Tibial nerve (tissue), 4 donors: ENCODE measurements at regions not wholly inside any gene's neighbourhood (a gene's known extent, or its start where the extent isn't known, plus 50 kb on each side); places are given as distances from the start of the nearest gene placed in this dataset.

Experiments
- DNase-seq, 2 donors: peaks; one replicate each; pipeline ENCODE4 v3.0.0-alpha.2; 2019; ENCODE audit warnings: low spot score in 2 of 2
- H3K27ac ChIP-seq, 4 donors: fragments of 200-600 bp; sonication (generic) in 3 of 4; one replicate each; pipeline ENCODE4 v1.5.1; 2017 to 2019; ENCODE audit warnings: mild to moderate bottlenecking in 1 of 4
- H3K27me3 ChIP-seq, 2 donors: fragments of 200-600 bp; sonication (generic) in 1 of 2; one replicate each; pipeline versions ENCODE4 v1.5.1 to v1.6.0; 2017 to 2019
- H3K36me3 ChIP-seq, 3 donors: fragments of 200-600 bp; sonication (generic); one replicate each; pipeline ENCODE4 v1.5.1; 2018 to 2019
- H3K4me1 ChIP-seq, 4 donors: fragments of 200-600 bp; sonication (generic) in 3 of 4; one replicate each; pipeline ENCODE4 v1.5.1; 2017 to 2019
- H3K4me3 ChIP-seq, 4 donors: fragments of 200-600 bp; sonication (generic) in 3 of 4; one replicate each; pipeline ENCODE4 v1.5.1; 2017 to 2019; ENCODE audit warnings: mild to moderate bottlenecking in 1 of 4, moderate library complexity in 1 of 4
- H3K9me3 ChIP-seq, 4 donors: fragments of 200-600 bp; sonication (generic) in 3 of 4; one replicate each; pipeline ENCODE4 v1.5.1; 2017 to 2019
- CTCF ChIP-seq, 5 experiments: fragments of 200-600 bp in 3 of 5; fragments of 450-650 bp in 2 of 5; sonication (generic) in 3 of 5; IDR thresholded peaks; one replicate each; pipeline ENCODE4 v1.5.1; 2016 to 2019; ENCODE audit warnings: antibody characterized with exemption in 5 of 5, mild to moderate bottlenecking in 3 of 5, moderate library complexity in 2 of 5
- EP300 ChIP-seq, 2 donors: sonication (generic); formaldehyde crosslinking; IDR thresholded peaks; one replicate each; pipeline ENCODE4 v1.6.1; 2017; ENCODE audit warnings: antibody characterized with exemption in 2 of 2, mild to moderate bottlenecking in 1 of 2
- POLR2A ChIP-seq, 2 donors: fragments of 450-650 bp; IDR thresholded peaks; one replicate each; pipeline ENCODE4 v1.6.1; 2017; ENCODE audit warnings: antibody characterized with exemption in 2 of 2, mild to moderate bottlenecking in 2 of 2, moderate library complexity in 2 of 2
- WGBS, 2 donors: methylation state at CpG; one replicate each; pipeline ENCODE4 v1.1.5; 2018; 5-methylcytosine and 5-hydroxymethylcytosine counted together

- Histone ChIP-seq H3K27me3 (no peaks in the 10 kb centered on the region), H3K9me3 (peaks cover 0 to 26% (median 0%) of the 10 kb centered on the region in 4 donors), H3K4me3 (no peak overlapping the region), H3K36me3 (no peaks in the 10 kb centered on the region), H3K4me1 (no peaks in the 10 kb centered on the region), H3K27ac (no peak overlapping the region)
- no peak for DNase-seq
- TF ChIP-seq CTCF (IDR thresholded peaks at IDR 0.05) = no peak
- TF ChIP-seq POLR2A (IDR thresholded peaks at IDR 0.05) = no peak
- no peak for TF ChIP-seq EP300 (IDR thresholded peaks at IDR 0.05)
- WGBS, 2 donors = 71 to 82% methylated on average over 6 of the region's 6 CpGs
Measured at GRCh38 chr16:5906351-5906750, 808.8 kb upstream of the EEF2KMT start.

GRCh38 chr16:5905935-5906334 lies 808.3 kb upstream of the EEF2KMT start:
- DNase-seq = no peak
- 54 to 73% methylated on average over 4 of the region's 4 CpGs for WGBS, 2 donors
- no peaks in the 10 kb centered on the region for H3K36me3 ChIP-seq

GRCh38 chr16:5903832-5904231 lies 806.2 kb upstream of the EEF2KMT start:
- no peaks in the 10 kb centered on the region for H3K27me3 ChIP-seq
- H3K4me3 ChIP-seq = no peak overlapping the region
- no peak for DNase-seq
- TF ChIP-seq POLR2A (IDR thresholded peaks at IDR 0.05) (no peak), CTCF (IDR thresholded peaks at IDR 0.05) (no peak), EP300 (IDR thresholded peaks at IDR 0.05) (no peak)
- peaks cover 0 to 34% (median 0%) of the 10 kb centered on the region in 4 donors for H3K9me3 ChIP-seq
- no peaks in the 10 kb centered on the region for H3K4me1 ChIP-seq
- 85% methylated on average over 13 of the region's 13 CpGs for WGBS, 2 donors
- no peaks in the 10 kb centered on the region for H3K36me3 ChIP-seq
- no peak overlapping the region for H3K27ac ChIP-seq

More at GRCh38 chr16:5905935-5906334, 808.3 kb upstream of the EEF2KMT start:
- Histone ChIP-seq H3K4me1 (no peaks in the 10 kb centered on the region), H3K27ac (no peak overlapping the region), H3K27me3 (no peaks in the 10 kb centered on the region), H3K9me3 (peaks cover 0 to 26% (median 0%) of the 10 kb centered on the region in 4 donors), H3K4me3 (no peak overlapping the region)
- TF ChIP-seq EP300 (IDR thresholded peaks at IDR 0.05) (no peak), POLR2A (IDR thresholded peaks at IDR 0.05) (no peak), CTCF (IDR thresholded peaks at IDR 0.05) (no peak)

- H3K27me3 ChIP-seq = no peaks in the 10 kb centered on the region
- TF ChIP-seq POLR2A (IDR thresholded peaks at IDR 0.05) (no peak), EP300 (IDR thresholded peaks at IDR 0.05) (no peak), CTCF (IDR thresholded peaks at IDR 0.05) (no peak)
- WGBS, 2 donors = 54 to 57% methylated on average over 3 of the region's 3 CpGs
Measured at GRCh38 chr16:5903153-5903552, 805.6 kb upstream of the EEF2KMT start.

GRCh38 chr16:5900046-5900445 lies 802.5 kb upstream of the EEF2KMT start:
- peaks cover 0 to 32% (median 0%) of the 10 kb centered on the region in 4 donors for H3K9me3 ChIP-seq
- H3K4me1 ChIP-seq = no peaks in the 10 kb centered on the region
- DNase-seq = no peak
- H3K4me3 ChIP-seq = no peak overlapping the region
- no peaks in the 10 kb centered on the region for H3K27me3 ChIP-seq
- TF ChIP-seq CTCF (IDR thresholded peaks at IDR 0.05) = no peak
- TF ChIP-seq POLR2A (IDR thresholded peaks at IDR 0.05) = no peak
- TF ChIP-seq EP300 (IDR thresholded peaks at IDR 0.05) = no peak
- WGBS, 2 donors = 64 to 81% methylated on average over 2 of the region's 2 CpGs
- no peaks in the 10 kb centered on the region for H3K36me3 ChIP-seq
- no peak overlapping the region for H3K27ac ChIP-seq

More at GRCh38 chr16:5903153-5903552, 805.6 kb upstream of the EEF2KMT start:
- Histone ChIP-seq H3K4me3 (no peak overlapping the region), H3K9me3 (peaks cover 0 to 34% (median 0%) of the 10 kb centered on the region in 4 donors), H3K4me1 (no peaks in the 10 kb centered on the region), H3K36me3 (no peaks in the 10 kb centered on the region), H3K27ac (no peak overlapping the region)
- DNase-seq = no peak
